Activated CD4-positive, alpha-beta T cell treated with anti-CD3 and anti-CD28 coated beads, Interleukin-2, amount 10 ng/mL, durations not matched to agents 7 days and 5 days (primary cell): ENCODE measurements at regions not wholly inside any gene's neighbourhood (a gene's known extent, or its start where the extent isn't known, plus 50 kb on each side); places are given as distances from the start of the nearest gene placed in this dataset.

Experiments used
- CTCF ChIA-PET: fragments of 350-600 bp; sonication (Branson Sonifier 250); formaldehyde crosslinking; loops from one replicate; lab custom pipeline; 2021; ENCODE audit warnings: antibody characterized with exemption; lab: Charles Lee
- POLR2A ChIA-PET: fragments of 350-600 bp; sonication (Branson Sonifier 250); formaldehyde crosslinking; loops from one replicate; lab custom pipeline; 2021; ENCODE audit warnings: antibody characterized with exemption; lab: Charles Lee
- DNase-seq: peaks from one replicate; pipeline ENCODE4 v3.0.0-alpha.2; 2020
- H3K27ac Mint-ChIP-seq: one replicate; pipeline ENCODE4 v1.8.0; 2021; ENCODE audit warnings: mild to moderate bottlenecking, moderate library complexity, mixed read lengths
- H3K27me3 Mint-ChIP-seq: one replicate; pipeline ENCODE4 v1.8.0; 2021; ENCODE audit warnings: mixed read lengths
- H3K36me3 Mint-ChIP-seq: one replicate; pipeline ENCODE4 v1.8.0; 2021; ENCODE audit warnings: low read depth, mixed read lengths
- H3K4me1 Mint-ChIP-seq: one replicate; pipeline ENCODE4 v1.8.0; 2021; ENCODE audit warnings: mixed read lengths
- H3K4me3 Mint-ChIP-seq: one replicate; pipeline ENCODE4 v1.8.0; 2021; ENCODE audit warnings: mild to moderate bottlenecking, moderate library complexity, mixed read lengths
- H3K9me3 Mint-ChIP-seq: one replicate; pipeline ENCODE4 v1.8.0; 2021; ENCODE audit warnings: mixed read lengths

DNA sequence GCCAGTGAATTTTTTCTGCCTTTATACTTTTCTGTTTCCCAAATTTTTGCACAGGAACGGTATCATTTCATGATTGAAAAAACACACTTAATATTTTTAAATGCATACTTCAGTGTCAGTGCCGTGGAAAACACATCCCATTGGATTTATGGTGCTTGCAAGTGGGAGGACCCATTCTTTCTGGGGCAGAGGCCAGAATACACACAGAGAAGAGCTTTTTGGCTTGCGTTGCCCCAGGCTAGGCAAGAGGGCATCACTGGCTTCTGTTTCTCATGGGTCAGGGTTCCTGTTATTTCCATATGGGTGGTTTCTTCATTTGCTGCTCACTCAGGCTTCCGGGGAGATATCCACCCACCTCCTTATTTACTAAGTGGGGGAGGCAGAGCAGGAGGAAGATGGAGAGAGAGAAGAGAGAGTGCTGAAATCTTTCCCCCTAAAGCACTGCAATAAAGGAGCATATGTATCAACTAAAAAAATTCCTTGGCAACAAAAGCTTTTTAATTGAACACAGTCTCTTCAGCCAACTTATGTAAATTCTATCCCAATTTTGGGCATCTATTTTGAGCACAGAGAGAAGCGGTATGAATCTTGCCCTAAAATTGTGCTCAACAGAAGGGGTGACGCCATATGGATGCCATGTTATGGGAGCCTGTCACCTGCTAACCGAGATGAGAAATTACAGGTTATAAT is 66.0 kb upstream of the KIRREL3 start:
- Mint-ChIP-seq H3K27me3 (no peaks in the 10 kb centered on the region), H3K4me1 (no peaks in the 10 kb centered on the region), H3K27ac (no peak overlapping the region), H3K36me3 (no peaks in the 10 kb centered on the region), H3K9me3 (no peaks in the 10 kb centered on the region), H3K4me3 (no peak overlapping the region)
- ChIA-PET POLR2A (no interaction called here), CTCF (no interaction called here)
- DNase-seq, result no peak

GRCh38 chr11:127063241-127063640 is 62.7 kb upstream of the KIRREL3 start:
- H3K4me1 Mint-ChIP-seq, result no peaks in the 10 kb centered on the region
- ChIA-PET POLR2A (no interaction called here), CTCF (no interaction called here)
- no peaks in the 10 kb centered on the region for H3K36me3 Mint-ChIP-seq
- no peak for DNase-seq
- no peak overlapping the region for H3K4me3 Mint-ChIP-seq
- H3K27ac Mint-ChIP-seq, result no peak overlapping the region
- no peaks in the 10 kb centered on the region for H3K9me3 Mint-ChIP-seq
- no peaks in the 10 kb centered on the region for H3K27me3 Mint-ChIP-seq

- no peak overlapping the region for H3K27ac Mint-ChIP-seq
- ChIA-PET POLR2A (no interaction called here), CTCF (interaction anchor here (1.3 kb wide), 1 partner anchor 12 kb away, joined by 5 read pairs; no protein-coding TSS in a partner anchor)
- H3K27me3 Mint-ChIP-seq, result no peaks in the 10 kb centered on the region
- no peak for DNase-seq
- no peaks in the 10 kb centered on the region for H3K4me1 Mint-ChIP-seq
- no peaks in the 10 kb centered on the region for H3K9me3 Mint-ChIP-seq
- no peak overlapping the region for H3K4me3 Mint-ChIP-seq
- no peaks in the 10 kb centered on the region for H3K36me3 Mint-ChIP-seq
These were observed 61.4 kb upstream of the KIRREL3 start for GRCh38 chr11:127061947-127062346.

- H3K27me3 Mint-ChIP-seq, result no peaks in the 10 kb centered on the region
- DNase-seq, result no peak
- H3K4me1 Mint-ChIP-seq, result no peaks in the 10 kb centered on the region
- ChIA-PET CTCF (no interaction called here), POLR2A (no interaction called here)
- no peaks in the 10 kb centered on the region for H3K36me3 Mint-ChIP-seq
- no peak overlapping the region for H3K4me3 Mint-ChIP-seq
- H3K27ac Mint-ChIP-seq, result no peak overlapping the region
- H3K9me3 Mint-ChIP-seq, result no peaks in the 10 kb centered on the region
These were observed 59.2 kb upstream of the KIRREL3 start for GRCh38 chr11:127059750-127060149.

- H3K36me3 Mint-ChIP-seq, result no peaks in the 10 kb centered on the region
- H3K27ac Mint-ChIP-seq, result no peak overlapping the region
- POLR2A ChIA-PET, result no interaction called here
- no peaks in the 10 kb centered on the region for H3K9me3 Mint-ChIP-seq
- no peak overlapping the region for H3K4me3 Mint-ChIP-seq
- H3K27me3 Mint-ChIP-seq, result no peaks in the 10 kb centered on the region
- CTCF ChIA-PET, result no interaction called here
- DNase-seq, result no peak
- H3K4me1 Mint-ChIP-seq, result no peaks in the 10 kb centered on the region
These were observed 58.7 kb upstream of the KIRREL3 start for GRCh38 chr11:127059286-127059685.

- H3K4me1 Mint-ChIP-seq, result no peaks in the 10 kb centered on the region
- POLR2A ChIA-PET, result no interaction called here
- H3K27me3 Mint-ChIP-seq, result no peaks in the 10 kb centered on the region
- H3K36me3 Mint-ChIP-seq, result no peaks in the 10 kb centered on the region
- DNase-seq, result no peak
- no peaks in the 10 kb centered on the region for H3K9me3 Mint-ChIP-seq
- H3K27ac Mint-ChIP-seq, result no peak overlapping the region
- CTCF ChIA-PET, result no interaction called here
- H3K4me3 Mint-ChIP-seq, result no peak overlapping the region
These were observed 58.0 kb upstream of the KIRREL3 start for GRCh38 chr11:127058524-127058923.

- no peaks in the 10 kb centered on the region for H3K36me3 Mint-ChIP-seq
- H3K27ac Mint-ChIP-seq, result no peak overlapping the region
- H3K27me3 Mint-ChIP-seq, result no peaks in the 10 kb centered on the region
- CTCF ChIA-PET, result no interaction called here
- no peak overlapping the region for H3K4me3 Mint-ChIP-seq
- no peak for DNase-seq
- POLR2A ChIA-PET, result no interaction called here
- no peaks in the 10 kb centered on the region for H3K4me1 Mint-ChIP-seq
- no peaks in the 10 kb centered on the region for H3K9me3 Mint-ChIP-seq
These were observed 56.6 kb upstream of the KIRREL3 start for GRCh38 chr11:127057126-127057525.

GRCh38 chr11:127056338-127056971 is 55.9 kb upstream of the KIRREL3 start:
- Mint-ChIP-seq H3K9me3 (no peaks in the 10 kb centered on the region), H3K4me3 (no peak overlapping the region), H3K36me3 (no peaks in the 10 kb centered on the region), H3K27ac (no peak overlapping the region), H3K27me3 (no peaks in the 10 kb centered on the region), H3K4me1 (no peaks in the 10 kb centered on the region)
- DNase-seq, result no peak
- CTCF ChIA-PET, result no interaction called here
- POLR2A ChIA-PET, result no interaction called here

GRCh38 chr11:127055236-127055635 is 54.7 kb upstream of the KIRREL3 start:
- no peaks in the 10 kb centered on the region for H3K27me3 Mint-ChIP-seq
- no peaks in the 10 kb centered on the region for H3K36me3 Mint-ChIP-seq
- CTCF ChIA-PET, result no interaction called here
- H3K4me3 Mint-ChIP-seq, result no peak overlapping the region
- no peak for DNase-seq
- POLR2A ChIA-PET, result no interaction called here
- no peaks in the 10 kb centered on the region for H3K9me3 Mint-ChIP-seq
- no peak overlapping the region for H3K27ac Mint-ChIP-seq
- no peaks in the 10 kb centered on the region for H3K4me1 Mint-ChIP-seq

DNA sequence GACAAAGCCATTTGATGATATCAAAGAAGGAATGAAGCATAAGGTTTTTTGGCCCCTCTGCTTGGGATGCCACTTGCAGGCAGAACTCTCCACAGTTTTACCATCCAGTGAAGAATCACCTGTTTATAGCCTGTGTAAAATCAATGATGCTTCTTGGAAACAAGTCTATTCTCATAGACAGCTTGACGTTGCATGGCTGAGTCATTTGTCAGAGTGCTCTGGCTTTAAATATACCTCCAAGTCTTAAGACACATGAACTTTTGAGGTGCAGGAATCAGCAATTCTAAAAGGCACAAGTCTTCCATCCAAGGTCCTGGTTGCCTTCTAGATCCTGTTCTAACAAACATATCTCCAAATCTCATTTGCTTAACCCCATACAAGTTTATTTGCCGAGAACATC is 53.6 kb upstream of the KIRREL3 start:
- Mint-ChIP-seq H3K27ac (no peak overlapping the region), H3K27me3 (no peaks in the 10 kb centered on the region), H3K4me1 (no peaks in the 10 kb centered on the region), H3K4me3 (no peak overlapping the region), H3K9me3 (no peaks in the 10 kb centered on the region), H3K36me3 (no peaks in the 10 kb centered on the region)
- ChIA-PET POLR2A (no interaction called here), CTCF (no interaction called here)
- DNase-seq, result no peak

DNA sequence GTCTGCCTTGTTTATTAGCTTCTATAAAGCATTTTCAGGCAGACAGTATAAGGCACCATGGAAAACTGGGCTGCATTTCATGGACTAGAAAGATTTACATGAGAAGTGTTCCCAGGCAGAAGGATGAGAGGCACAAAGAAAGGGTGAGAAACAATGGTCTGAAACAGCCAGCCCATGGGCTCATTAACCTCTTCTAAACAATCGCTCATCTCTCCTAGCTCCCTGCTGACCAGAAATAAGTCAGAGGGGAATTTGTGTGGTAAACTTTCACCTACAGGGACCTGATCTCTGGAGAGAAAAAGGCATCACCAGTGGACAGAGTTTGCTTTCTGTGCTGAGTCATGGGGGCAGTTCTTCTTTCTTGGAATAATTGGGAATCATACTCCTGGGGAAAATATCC is 51.8 kb upstream of the KIRREL3 start:
- Mint-ChIP-seq H3K27ac (no peak overlapping the region), H3K4me3 (no peak overlapping the region), H3K27me3 (no peaks in the 10 kb centered on the region), H3K36me3 (no peaks in the 10 kb centered on the region), H3K9me3 (no peaks in the 10 kb centered on the region), H3K4me1 (no peaks in the 10 kb centered on the region)
- no peak for DNase-seq
- CTCF ChIA-PET, result no interaction called here
- POLR2A ChIA-PET, result no interaction called here
